T-cell (primary cell): ENCODE measurements at regions not wholly inside any gene's neighbourhood (a gene's known extent, or its start where the extent isn't known, plus 50 kb on each side); places are given as distances from the start of the nearest gene placed in this dataset.

Source experiments
- ATAC-seq, 4 experiments: fragments of 200-7000 bp in 3 of 4; fragments of 150-1000 bp in 1 of 4; cut with Tn5 transposase; replicated peaks in 1 of 4; 1 replicate in 3 of 4; 2 replicates in 1 of 4; pipeline ENCODE4 v1.10.0; 2021; ENCODE audit warnings: moderate library complexity in 3 of 4, mild to moderate bottlenecking in 2 of 4, moderate number of reproducible peaks in 1 of 4
- CTCF ChIA-PET, 2 donors: fragments of 300-600 bp; sonication (Branson Sonifier 250); formaldehyde crosslinking; loops; one replicate each; lab custom pipeline; 2022; ENCODE audit warnings: antibody characterized with exemption in 2 of 2; lab: Charles Lee
- POLR2A ChIA-PET, 2 donors: fragments of 300-600 bp; sonication (Branson Sonifier 250); formaldehyde crosslinking; loops; one replicate each; lab custom pipeline; 2022; ENCODE audit warnings: antibody characterized with exemption in 2 of 2; lab: Charles Lee
- DNase-seq, 35 experiments: peaks; one replicate each; pipeline versions ENCODE4 v3.0.0 to v3.0.0-alpha.2; 2013 to 2023
- H3K27ac ChIP-seq: one replicate; pipeline ENCODE4 v1.5.1; 2013; ENCODE audit warnings: low read length
- H3K27me3 ChIP-seq, 2 experiments: replicated peaks in 1 of 2; 1 replicate in 1 of 2; 2 replicates in 1 of 2; pipeline versions ENCODE4 v1.6.1 to v1.7.0; 2013; ENCODE audit warnings: low read length in 1 of 2, mixed read lengths in 1 of 2; ENCODE audit not compliant: control insufficient read depth in 2 of 2, insufficient read depth in 2 of 2; ENCODE audit errors: extremely low read depth in 1 of 2
- H3K36me3 ChIP-seq, 2 donors: 1 replicate in 1 of 2; 2 replicates in 1 of 2; pipeline versions ENCODE4 v1.6.1 to v1.7.0; 2013; ENCODE audit warnings: low read length in 1 of 2; ENCODE audit not compliant: control insufficient read depth in 2 of 2, insufficient read depth in 1 of 2; ENCODE audit errors: extremely low read depth in 1 of 2
- H3K4me1 ChIP-seq, 2 experiments: 1 replicate in 1 of 2; 2 replicates in 1 of 2; pipeline versions ENCODE4 v1.6.1 to v1.7.0; 2013; ENCODE audit warnings: low read length in 2 of 2, mixed read lengths in 1 of 2; ENCODE audit not compliant: insufficient read depth in 2 of 2, control insufficient read depth in 1 of 2; ENCODE audit errors: extremely low read depth in 1 of 2
- H3K4me3 ChIP-seq, 2 donors: 1 replicate in 1 of 2; 2 replicates in 1 of 2; pipeline versions ENCODE4 v1.5.1 to v1.7.0; 2013; ENCODE audit warnings: mild to moderate bottlenecking in 2 of 2, low read length in 1 of 2, moderate library complexity in 1 of 2; ENCODE audit not compliant: control insufficient read depth in 1 of 2; ENCODE audit errors: extremely low read depth in 1 of 2
- H3K9me3 ChIP-seq: 2 replicates; pipeline ENCODE4 v1.7.0; 2013
- H3K27ac Mint-ChIP-seq, 2 donors: one replicate each; pipeline ENCODE4 v1.8.0; 2020 to 2021; ENCODE audit warnings: mild to moderate bottlenecking in 2 of 2, mixed read lengths in 2 of 2
- H3K27me3 Mint-ChIP-seq, 2 donors: one replicate each; pipeline ENCODE4 v1.8.0; 2021 to 2022; ENCODE audit warnings: mixed read lengths in 2 of 2
- H3K36me3 Mint-ChIP-seq: one replicate; pipeline ENCODE4 v1.8.0; 2021; ENCODE audit warnings: mixed read lengths
- H3K4me1 Mint-ChIP-seq, 3 donors: one replicate each; pipeline ENCODE4 v1.8.0; 2020 to 2022; ENCODE audit warnings: mixed read lengths in 3 of 3, mild to moderate bottlenecking in 1 of 3
- H3K4me3 Mint-ChIP-seq, 3 donors: one replicate each; pipeline ENCODE4 v1.8.0; 2020 to 2022; ENCODE audit warnings: mild to moderate bottlenecking in 3 of 3, mixed read lengths in 3 of 3, moderate library complexity in 3 of 3
- H3K9me3 Mint-ChIP-seq, 3 donors: one replicate each; pipeline ENCODE4 v1.8.0; 2020 to 2022; ENCODE audit warnings: mixed read lengths in 3 of 3
- WGBS: methylation state at CpG from one replicate; pipeline ENCODE4 v1.1.5; 2013; ENCODE audit warnings: missing lambda C conversion rate; ENCODE audit not compliant: insufficient coverage; 5-methylcytosine and 5-hydroxymethylcytosine counted together

GRCh38 chr1:54476530-54477109 is 70.4 kb upstream of the SSBP3 start:
- no peaks in the 10 kb centered on the region for H3K9me3 Mint-ChIP-seq
- POLR2A ChIA-PET: no interaction called here
- no peaks in the 10 kb centered on the region for H3K36me3 Mint-ChIP-seq
- CTCF ChIA-PET: interaction anchor here in 1 of 2 donors (0.7 to 1.2 kb wide), 3 partner anchors 10 to 69 kb away, joined by 3 to 8 read pairs (median 4); no protein-coding TSS in a partner anchor
- no peak for DNase-seq
- no CpG with 5 or more reads among the region's 4 CpGs for WGBS
- peak overlapping the region in 2 of 3 donors; percentile 40 to 83 for H3K4me3 Mint-ChIP-seq
- no peaks in the 10 kb centered on the region for H3K9me3 ChIP-seq
- peak overlapping the region; percentile 83 for H3K27ac ChIP-seq
- peaks cover 37 to 75% of the 10 kb centered on the region in 2 experiments for H3K4me1 ChIP-seq
- H3K27me3 ChIP-seq: no peaks in the 10 kb centered on the region
- peaks cover 68 to 76% (median 71%) of the 10 kb centered on the region in 3 donors for H3K4me1 Mint-ChIP-seq
- H3K4me3 ChIP-seq: no peak overlapping the region
- H3K36me3 ChIP-seq: no peaks in the 10 kb centered on the region
- no peak for ATAC-seq
- peak overlapping the region; percentile 85 to 96 for H3K27ac Mint-ChIP-seq
- H3K27me3 Mint-ChIP-seq: peaks cover 0 to 9% of the 10 kb centered on the region in 2 donors

- peak overlapping the region; percentile 67 to 83 (median 68) for H3K4me3 Mint-ChIP-seq
- peaks cover 62 to 70% (median 68%) of the 10 kb centered on the region in 3 donors for H3K4me1 Mint-ChIP-seq
- peak in 2 of 4 experiments; percentile 6 for ATAC-seq
Measured at GRCh38 chr1:54475946-54476516, 69.8 kb upstream of the SSBP3 start.

GRCh38 chr1:54475357-54475881 is 69.2 kb upstream of the SSBP3 start:
- ChIA-PET POLR2A (interaction anchor here in 1 of 2 donors (0.7 kb wide), 1 partner anchor 13 kb away, joined by 9 read pairs; no protein-coding TSS in a partner anchor), CTCF (no interaction called here)
- no peaks in the 10 kb centered on the region for H3K9me3 Mint-ChIP-seq
- no peaks in the 10 kb centered on the region for H3K36me3 Mint-ChIP-seq
- WGBS: 0% methylated on average over 3 of the region's 21 CpGs
- H3K4me1 Mint-ChIP-seq: peaks cover 56 to 64% (median 62%) of the 10 kb centered on the region in 3 donors
- no peaks in the 10 kb centered on the region for H3K36me3 ChIP-seq
- H3K4me3 Mint-ChIP-seq: peak overlapping the region; percentile 67 to 83 (median 68)
- DNase-seq (peak; percentile 29 to 76 (median 63)), ATAC-seq (peak; percentile 50 to 65 (median 56))
- H3K9me3 ChIP-seq: no peaks in the 10 kb centered on the region
- peak overlapping the region; percentile 45 to 66 for H3K4me3 ChIP-seq
- no peaks in the 10 kb centered on the region for H3K27me3 ChIP-seq
- peak overlapping the region; percentile 95 to 96 for H3K27ac Mint-ChIP-seq
- peaks cover 0 to 9% of the 10 kb centered on the region in 2 donors for H3K27me3 Mint-ChIP-seq
- peak overlapping the region; percentile 83 for H3K27ac ChIP-seq
- H3K4me1 ChIP-seq: peaks cover 29 to 63% of the 10 kb centered on the region in 2 experiments

More at GRCh38 chr1:54475946-54476516, 69.8 kb upstream of the SSBP3 start:
- H3K27ac ChIP-seq: peak overlapping the region; percentile 83
- no peaks in the 10 kb centered on the region for H3K36me3 ChIP-seq
- H3K9me3 Mint-ChIP-seq: no peaks in the 10 kb centered on the region
- peaks cover 0 to 9% of the 10 kb centered on the region in 2 donors for H3K27me3 Mint-ChIP-seq
- CTCF ChIA-PET: no interaction called here
- DNase-seq: peak in 2 of 35 experiments; percentile 24 to 31
- WGBS: 67% methylated on average over 4 of the region's 10 CpGs
- H3K4me3 ChIP-seq: peak overlapping the region in 1 of 2 donors; percentile 66
- POLR2A ChIA-PET: no interaction called here
- peak overlapping the region; percentile 95 to 96 for H3K27ac Mint-ChIP-seq
- H3K36me3 Mint-ChIP-seq: no peaks in the 10 kb centered on the region
- H3K9me3 ChIP-seq: no peaks in the 10 kb centered on the region
- peaks cover 32 to 69% of the 10 kb centered on the region in 2 experiments for H3K4me1 ChIP-seq
- H3K27me3 ChIP-seq: no peaks in the 10 kb centered on the region

GRCh38 chr1:54474310-54475251 is 68.4 kb upstream of the SSBP3 start:
- ATAC-seq: peak; percentile 55 to 70 (median 60)
- ChIA-PET CTCF (no interaction called here), POLR2A (interaction anchor here in 1 of 2 donors (0.7 kb wide), 1 partner anchor 14 kb away, joined by 9 read pairs; no protein-coding TSS in a partner anchor)
- H3K9me3 Mint-ChIP-seq: no peaks in the 10 kb centered on the region
- H3K36me3 Mint-ChIP-seq: no peaks in the 10 kb centered on the region
- no peaks in the 10 kb centered on the region for H3K36me3 ChIP-seq
- H3K4me1 Mint-ChIP-seq: peaks cover 47 to 56% (median 53%) of the 10 kb centered on the region in 3 donors
- H3K4me3 Mint-ChIP-seq: peak overlapping the region; percentile 77 to 83 (median 79)
- peak overlapping the region; percentile 83 for H3K27ac ChIP-seq
- no peaks in the 10 kb centered on the region for H3K9me3 ChIP-seq
- H3K27ac Mint-ChIP-seq: peak overlapping the region; percentile 95 to 96
- peaks cover 24 to 55% of the 10 kb centered on the region in 2 experiments for H3K4me1 ChIP-seq
- peak in 11 of 35 experiments; percentile 29 to 56 (median 34) for DNase-seq
- no peaks in the 10 kb centered on the region for H3K27me3 ChIP-seq
- 4% methylated on average over 40 of the region's 47 CpGs for WGBS
- H3K27me3 Mint-ChIP-seq: peaks cover 0 to 9% of the 10 kb centered on the region in 2 donors
- peak overlapping the region; percentile 45 to 66 for H3K4me3 ChIP-seq

- WGBS: 90% methylated on average over 6 of the region's 7 CpGs
- Mint-ChIP-seq H3K4me3 (no peak overlapping the region), H3K27ac (peak overlapping the region in 1 of 2 donors; percentile 11), H3K4me1 (peaks cover 27 to 38% (median 29%) of the 10 kb centered on the region in 3 donors), H3K27me3 (peaks cover 0 to 9% of the 10 kb centered on the region in 2 donors), H3K9me3 (no peaks in the 10 kb centered on the region), H3K36me3 (no peaks in the 10 kb centered on the region)
- CTCF ChIA-PET: no interaction called here
- Histone ChIP-seq H3K4me3 (no peak overlapping the region), H3K9me3 (no peaks in the 10 kb centered on the region), H3K4me1 (peaks cover 14 to 31% of the 10 kb centered on the region in 2 experiments), H3K27ac (no peak overlapping the region), H3K27me3 (no peaks in the 10 kb centered on the region), H3K36me3 (no peaks in the 10 kb centered on the region)
- no peak for ATAC-seq
- POLR2A ChIA-PET: no interaction called here
- no peak for DNase-seq
Measured at GRCh38 chr1:54471588-54471987, 65.4 kb upstream of the SSBP3 start.
